Osteoblast (primary cell): ENCODE measurements at regions not wholly inside any gene's neighbourhood (a gene's known extent, or its start where the extent isn't known, plus 50 kb on each side); places are given as distances from the start of the nearest gene placed in this dataset.

Source experiments
- DNase-seq: peaks from one replicate; pipeline ENCODE4 v3.0.0; 2011; ENCODE audit warnings: low spot score, mixed read lengths; ENCODE audit not compliant: insufficient read length; ENCODE audit errors: missing footprints
- H2AFZ ChIP-seq: 2 replicates; pipeline ENCODE4 v1.6.0; 2011; ENCODE audit warnings: mild to moderate bottlenecking, low read length
- H3K27ac ChIP-seq: 2 replicates; pipeline ENCODE4 v1.5.1; 2011; ENCODE audit warnings: mild to moderate bottlenecking, low read depth, low read length, moderate library complexity
- H3K27me3 ChIP-seq: 2 replicates; pipeline ENCODE4 v1.6.0; 2012; ENCODE audit warnings: mild to moderate bottlenecking, control low read depth, inconsistent platforms, low read length, moderate library complexity; ENCODE audit not compliant: insufficient read depth
- H3K36me3 ChIP-seq: 2 replicates; pipeline ENCODE4 v1.5.1; 2011; ENCODE audit warnings: mild to moderate bottlenecking, low read length, control low read depth, moderate library complexity; ENCODE audit not compliant: insufficient read depth
- H3K4me1 ChIP-seq: 2 replicates; pipeline ENCODE4 v1.5.1; 2011; ENCODE audit warnings: mild to moderate bottlenecking, low read length, control low read depth, moderate library complexity; ENCODE audit not compliant: insufficient read depth
- H3K4me2 ChIP-seq: 2 replicates; pipeline ENCODE4 v1.6.0; 2011; ENCODE audit warnings: mild to moderate bottlenecking, low read length; ENCODE audit not compliant: insufficient read depth
- H3K4me3 ChIP-seq: fragments of 200-600 bp; sonication (generic); 3 replicates; pipeline ENCODE4 v1.5.1; 2012; ENCODE audit warnings: mild to moderate bottlenecking, low read length, inconsistent platforms; ENCODE audit not compliant: insufficient read depth
- H3K79me2 ChIP-seq: 2 replicates; pipeline ENCODE4 v1.6.0; 2012; ENCODE audit warnings: mild to moderate bottlenecking, low read length, control low read depth, inconsistent platforms; ENCODE audit not compliant: insufficient read depth
- H3K9me3 ChIP-seq: 2 replicates; pipeline ENCODE4 v1.5.1; 2011; ENCODE audit warnings: low read depth, low read length, control low read depth
- H4K20me1 ChIP-seq: 2 replicates; pipeline ENCODE4 v1.6.0; 2012; ENCODE audit warnings: mild to moderate bottlenecking, low read length, control low read depth; ENCODE audit not compliant: insufficient read depth
- CTCF ChIP-seq: IDR thresholded peaks from 2 replicates; pipeline ENCODE4 v1.5.1; 2011; ENCODE audit warnings: mild to moderate bottlenecking, low read depth, low read length, moderate library complexity; ENCODE audit errors: extremely low read depth

- Histone ChIP-seq H4K20me1 (no peaks in the 10 kb centered on the region), H3K4me1 (no peaks in the 10 kb centered on the region), H3K4me3 (no peak overlapping the region), H3K4me2 (no peak overlapping the region), H3K79me2 (no peaks in the 10 kb centered on the region), H3K9me3 (peaks cover 3% of the 10 kb centered on the region), H3K27me3 (no peaks in the 10 kb centered on the region), H3K36me3 (no peaks in the 10 kb centered on the region), H3K27ac (no peak overlapping the region), H2AFZ (no peak overlapping the region)
- no peak for TF ChIP-seq CTCF
- DNase-seq, result no peak
These were observed 479.4 kb upstream of the SLC35B3 start for GRCh38 chr6:8914700-8915099.

GRCh38 chr6:8908638-8909037 lies 473.3 kb upstream of the SLC35B3 start:
- no peak for TF ChIP-seq CTCF
- H3K9me3 ChIP-seq, result no peaks in the 10 kb centered on the region
- H2AFZ ChIP-seq, result no peak overlapping the region
- H3K4me1 ChIP-seq, result no peaks in the 10 kb centered on the region
- no peaks in the 10 kb centered on the region for H3K79me2 ChIP-seq
- no peaks in the 10 kb centered on the region for H3K27me3 ChIP-seq
- no peaks in the 10 kb centered on the region for H3K36me3 ChIP-seq
- no peak overlapping the region for H3K27ac ChIP-seq
- H3K4me3 ChIP-seq, result no peak overlapping the region
- no peak for DNase-seq
- no peak overlapping the region for H3K4me2 ChIP-seq
- no peaks in the 10 kb centered on the region for H4K20me1 ChIP-seq

- TF ChIP-seq CTCF, result no peak
- no peak overlapping the region for H2AFZ ChIP-seq
- H3K4me3 ChIP-seq, result no peak overlapping the region
- H3K9me3 ChIP-seq, result no peaks in the 10 kb centered on the region
- H3K4me2 ChIP-seq, result no peak overlapping the region
- H3K36me3 ChIP-seq, result no peaks in the 10 kb centered on the region
- no peak overlapping the region for H3K27ac ChIP-seq
- no peaks in the 10 kb centered on the region for H4K20me1 ChIP-seq
- H3K4me1 ChIP-seq, result no peaks in the 10 kb centered on the region
- no peaks in the 10 kb centered on the region for H3K27me3 ChIP-seq
- DNase-seq, result no peak
- H3K79me2 ChIP-seq, result no peaks in the 10 kb centered on the region
These were observed 471.4 kb upstream of the SLC35B3 start for GRCh38 chr6:8906699-8907098.

GRCh38 chr6:8905757-8906156 lies 470.4 kb upstream of the SLC35B3 start:
- Histone ChIP-seq H3K4me1 (no peaks in the 10 kb centered on the region), H3K27ac (no peak overlapping the region), H3K27me3 (no peaks in the 10 kb centered on the region), H3K36me3 (no peaks in the 10 kb centered on the region), H3K9me3 (no peaks in the 10 kb centered on the region), H3K79me2 (no peaks in the 10 kb centered on the region), H3K4me2 (no peak overlapping the region), H2AFZ (no peak overlapping the region), H4K20me1 (no peaks in the 10 kb centered on the region), H3K4me3 (no peak overlapping the region)
- no peak for TF ChIP-seq CTCF
- DNase-seq, result no peak
